ENCODE measurements at regions not wholly inside any gene's neighbourhood (a gene's known extent, or its start where the extent isn't known, plus 50 kb on each side); places are given as distances from the start of the nearest gene placed in this dataset.

GRCh38 chr9:109593612-109594011 lies 95.5 kb upstream of the PTPN3 start:
- TF ChIP-seq CTCF (IDR thresholded peaks at IDR 0.05) (no peak), EZH2phosphoT487 (IDR thresholded peaks at IDR 0.05) (no peak), EZH2 (IDR thresholded peaks at IDR 0.05) (no peak)

Data from neural progenitor cell (in vitro differentiated cells).